Activated naive CD4-positive, alpha-beta T cell treated with anti-CD3 and anti-CD28 coated beads, Interleukin-2, amount 10 ng/mL, durations not matched to agents 7 days and 5 days (primary cell): ENCODE measurements at regions not wholly inside any gene's neighbourhood (a gene's known extent, or its start where the extent isn't known, plus 50 kb on each side); places are given as distances from the start of the nearest gene placed in this dataset.
"Not testable (repeated sequence)": the region's sequence is repeated elsewhere in the genome, so short reads cannot be mapped to it uniquely, and the experiment has no call there.

Experiments
- CTCF ChIA-PET: fragments of 350-600 bp; sonication (Branson Sonifier 250); formaldehyde crosslinking; loops from one replicate; lab custom pipeline; 2021; ENCODE audit warnings: antibody characterized with exemption; lab: Charles Lee
- DNase-seq: peaks from one replicate; pipeline ENCODE4 v3.0.0-alpha.2; 2020
- H3K27ac Mint-ChIP-seq: one replicate; pipeline ENCODE4 v1.8.0; 2021; ENCODE audit warnings: mild to moderate bottlenecking, moderate library complexity, mixed read lengths
- H3K27me3 Mint-ChIP-seq: one replicate; pipeline ENCODE4 v1.8.0; 2021; ENCODE audit warnings: mild to moderate bottlenecking, mixed read lengths
- H3K36me3 Mint-ChIP-seq: one replicate; pipeline ENCODE4 v1.8.0; 2021; ENCODE audit warnings: mixed read lengths
- H3K4me1 Mint-ChIP-seq: one replicate; pipeline ENCODE4 v1.8.0; 2021; ENCODE audit warnings: mixed read lengths
- H3K4me3 Mint-ChIP-seq: one replicate; pipeline ENCODE4 v1.8.0; 2021; ENCODE audit warnings: mild to moderate bottlenecking, moderate library complexity, mixed read lengths
- H3K9me3 Mint-ChIP-seq: one replicate; pipeline ENCODE4 v1.8.0; 2021; ENCODE audit warnings: mixed read lengths

DNA sequence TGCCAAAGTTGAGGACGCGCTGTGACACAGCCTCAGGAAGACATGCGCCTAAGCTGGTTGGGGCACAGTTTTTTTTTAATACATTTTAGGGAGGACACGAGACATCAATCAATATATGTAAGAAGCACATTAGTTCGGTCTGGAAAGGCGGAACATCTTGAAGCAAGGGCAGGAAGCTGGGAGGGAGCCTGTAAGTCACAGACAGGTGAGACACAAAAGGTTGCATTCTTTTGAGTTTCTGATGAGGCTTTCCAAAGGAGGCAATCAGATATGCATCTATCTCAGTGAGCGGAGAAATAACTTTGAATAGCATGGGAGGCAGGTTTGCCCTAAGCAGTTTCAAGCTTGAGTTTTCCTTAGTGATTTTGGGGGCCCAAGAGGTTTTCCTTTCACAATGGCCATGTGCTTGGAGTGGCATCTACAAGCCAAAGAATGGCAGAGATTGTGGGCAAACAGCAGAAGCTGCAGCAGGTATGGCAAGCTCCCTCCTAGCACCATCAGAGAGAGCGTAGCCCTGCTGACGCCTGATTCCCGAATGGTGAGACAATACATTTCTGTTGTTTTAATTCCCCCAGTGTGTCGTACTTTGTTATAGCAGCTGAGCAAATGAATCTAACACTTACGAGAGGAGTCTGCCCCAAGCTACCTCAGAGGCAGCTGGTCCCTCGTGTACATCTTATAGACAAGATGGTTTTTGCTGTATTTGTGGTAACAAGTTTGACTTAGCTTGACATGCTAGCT lies 99.5 kb upstream of the TMTC4 start:
- Mint-ChIP-seq H3K27ac (no peak overlapping the region), H3K27me3 (no peaks in the 10 kb centered on the region)

DNA sequence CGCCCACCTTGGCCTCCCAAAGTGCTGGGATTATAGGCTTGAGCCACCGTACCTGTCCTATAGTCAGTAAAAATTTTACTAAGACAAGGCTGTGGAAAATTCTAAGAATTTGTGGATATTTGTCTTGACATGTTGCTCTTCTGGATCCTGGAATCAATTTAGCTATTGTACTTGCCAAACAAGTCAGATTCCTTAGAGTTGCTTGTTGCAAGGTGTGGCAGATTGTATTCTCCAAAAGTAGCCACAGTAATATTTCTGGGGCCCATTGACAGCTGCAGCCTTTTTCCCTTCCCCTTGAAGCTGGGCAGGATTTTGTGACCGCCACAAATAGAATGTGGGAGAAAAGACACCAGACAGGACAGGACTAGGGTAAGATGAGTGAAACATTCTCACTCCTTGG lies 98.8 kb upstream of the TMTC4 start:
- H3K9me3 Mint-ChIP-seq: no peaks in the 10 kb centered on the region
- CTCF ChIA-PET: no interaction called here
- H3K27ac Mint-ChIP-seq: no peak overlapping the region
- no peaks in the 10 kb centered on the region for H3K27me3 Mint-ChIP-seq
- peaks cover 2% of the 10 kb centered on the region for H3K4me1 Mint-ChIP-seq
- no peaks in the 10 kb centered on the region for H3K36me3 Mint-ChIP-seq
- no peak for DNase-seq
- H3K4me3 Mint-ChIP-seq: no peak overlapping the region

More for the DNA sequence above, 99.5 kb upstream of the TMTC4 start:
- no peak overlapping the region for H3K4me3 Mint-ChIP-seq
- H3K36me3 Mint-ChIP-seq: no peaks in the 10 kb centered on the region
- CTCF ChIA-PET: no interaction called here
- no peaks in the 10 kb centered on the region for H3K9me3 Mint-ChIP-seq
- no peak for DNase-seq
- H3K4me1 Mint-ChIP-seq: peaks cover 2% of the 10 kb centered on the region

DNA sequence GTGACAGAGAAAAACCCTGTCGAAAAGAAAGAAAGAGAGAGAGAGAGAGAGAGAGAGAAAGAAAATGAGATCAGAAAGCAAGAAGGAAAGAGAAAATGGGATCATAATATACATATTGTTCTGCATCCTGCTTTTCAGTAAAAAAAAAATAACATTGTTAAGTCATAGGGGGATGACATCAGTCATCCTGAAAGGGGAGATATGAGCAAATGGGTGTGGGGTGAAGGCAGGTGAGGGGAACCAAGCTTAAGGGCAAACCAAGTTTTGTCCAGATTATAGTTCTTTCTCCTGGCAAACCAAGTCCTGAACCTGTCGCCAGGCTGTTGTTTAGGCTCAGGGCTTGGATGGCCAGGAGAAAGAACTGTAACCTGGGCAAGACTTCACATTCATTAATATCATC lies 92.6 kb upstream of the TMTC4 start:
- CTCF ChIA-PET: no interaction called here
- Mint-ChIP-seq H3K4me3 (no peak overlapping the region), H3K4me1 (no peaks in the 10 kb centered on the region), H3K36me3 (peaks cover 1% of the 10 kb centered on the region), H3K9me3 (peaks cover 2% of the 10 kb centered on the region), H3K27me3 (no peaks in the 10 kb centered on the region), H3K27ac (no peak overlapping the region)
- no peak for DNase-seq

DNA sequence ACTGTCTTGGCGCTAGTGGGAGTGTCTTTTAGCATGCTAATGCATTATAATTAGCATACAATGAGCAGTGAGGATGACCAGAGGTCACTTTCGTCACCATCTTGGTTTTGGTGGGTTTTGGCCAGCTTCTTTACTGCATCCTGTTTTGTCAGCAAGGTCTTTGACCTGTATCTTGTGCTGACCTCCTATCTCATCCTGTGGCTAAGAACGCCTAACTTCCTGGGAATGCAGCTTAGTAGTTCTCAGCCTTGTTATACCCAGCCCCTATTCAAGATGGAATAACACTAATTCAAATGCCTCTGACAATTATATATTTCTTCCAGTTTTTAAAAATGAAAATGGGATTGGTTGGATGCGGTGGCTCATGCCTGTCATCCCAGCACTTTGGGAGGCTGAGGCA lies 92.0 kb upstream of the TMTC4 start:
- H3K27ac Mint-ChIP-seq, CTCF ChIA-PET, H3K9me3 Mint-ChIP-seq, H3K4me1 Mint-ChIP-seq, DNase-seq, H3K27me3 Mint-ChIP-seq, H3K36me3 Mint-ChIP-seq, H3K4me3 Mint-ChIP-seq: not testable (repeated sequence)

GRCh38 chr13:100764937-100765336 lies 90.3 kb upstream of the TMTC4 start:
- Mint-ChIP-seq H3K4me3 (no peak overlapping the region), H3K27ac (no peak overlapping the region), H3K4me1 (no peaks in the 10 kb centered on the region), H3K9me3 (peaks cover 2% of the 10 kb centered on the region), H3K36me3 (peaks cover 1% of the 10 kb centered on the region), H3K27me3 (no peaks in the 10 kb centered on the region)
- CTCF ChIA-PET: no interaction called here
- DNase-seq: no peak

DNA sequence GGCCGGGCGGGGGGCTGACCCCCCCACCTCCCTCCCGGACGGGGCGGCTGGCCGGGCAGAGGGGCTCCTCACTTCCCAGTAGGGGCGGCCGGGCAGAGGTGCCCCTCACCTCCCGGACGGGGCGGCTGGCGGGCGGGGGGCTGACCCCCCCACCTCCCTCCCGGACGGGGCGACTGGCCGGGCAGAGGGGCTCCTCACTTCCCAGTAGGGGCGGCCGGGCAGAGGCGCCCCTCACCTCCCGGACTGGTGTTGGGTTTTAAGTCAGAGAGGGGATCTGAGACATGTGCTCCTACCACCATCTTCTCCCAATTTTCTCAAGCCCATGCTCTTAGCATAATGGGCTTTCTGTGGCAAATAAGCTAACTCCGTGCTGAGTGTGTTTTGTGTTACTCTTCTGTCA lies 87.5 kb upstream of the TMTC4 start:
- not testable (repeated sequence) for H3K27me3 Mint-ChIP-seq, H3K36me3 Mint-ChIP-seq

DNA sequence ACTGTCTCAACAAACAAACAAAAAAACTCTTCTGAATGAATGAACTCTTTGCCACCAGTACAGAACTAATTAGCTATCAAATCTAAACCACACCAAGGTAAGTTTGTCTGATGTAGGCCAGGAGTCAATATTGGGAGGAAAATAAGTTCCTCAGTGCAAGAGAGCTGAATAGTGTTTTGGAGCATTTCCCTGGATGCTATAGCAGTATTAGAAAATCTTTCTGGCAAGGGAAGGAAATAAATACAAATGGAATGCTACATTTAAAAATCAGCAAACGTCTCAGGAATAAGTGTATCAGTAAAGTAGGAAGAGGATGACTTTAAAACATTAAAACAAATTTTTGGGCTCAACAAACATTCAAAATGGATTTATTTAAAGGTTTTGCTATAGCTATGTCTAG lies 81.3 kb upstream of the TMTC4 start:
- H3K36me3 Mint-ChIP-seq: no peaks in the 10 kb centered on the region
- H3K27me3 Mint-ChIP-seq: peaks cover 13% of the 10 kb centered on the region
- H3K4me3 Mint-ChIP-seq: no peak overlapping the region
- DNase-seq: no peak
- CTCF ChIA-PET: no interaction called here
- H3K9me3 Mint-ChIP-seq: no peaks in the 10 kb centered on the region
- H3K27ac Mint-ChIP-seq: no peak overlapping the region
- H3K4me1 Mint-ChIP-seq: no peaks in the 10 kb centered on the region

More for the DNA sequence above, 87.5 kb upstream of the TMTC4 start:
- CTCF ChIA-PET, H3K4me3 Mint-ChIP-seq, H3K9me3 Mint-ChIP-seq, DNase-seq, H3K4me1 Mint-ChIP-seq, H3K27ac Mint-ChIP-seq: not testable (repeated sequence)

GRCh38 chr13:100754459-100754858 lies 79.9 kb upstream of the TMTC4 start:
- CTCF ChIA-PET: no interaction called here
- no peak overlapping the region for H3K27ac Mint-ChIP-seq

GRCh38 chr13:100753376-100753775 lies 78.8 kb upstream of the TMTC4 start:
- DNase-seq: no peak
- no peaks in the 10 kb centered on the region for H3K9me3 Mint-ChIP-seq
- no peak overlapping the region for H3K4me3 Mint-ChIP-seq
- no peaks in the 10 kb centered on the region for H3K36me3 Mint-ChIP-seq
- CTCF ChIA-PET: no interaction called here
- no peak overlapping the region for H3K27ac Mint-ChIP-seq
- H3K27me3 Mint-ChIP-seq: peaks cover 13% of the 10 kb centered on the region
- H3K4me1 Mint-ChIP-seq: no peaks in the 10 kb centered on the region

More at GRCh38 chr13:100754459-100754858, 79.9 kb upstream of the TMTC4 start:
- DNase-seq: no peak
- Mint-ChIP-seq H3K27me3 (peaks cover 13% of the 10 kb centered on the region), H3K4me1 (no peaks in the 10 kb centered on the region), H3K36me3 (no peaks in the 10 kb centered on the region), H3K9me3 (no peaks in the 10 kb centered on the region), H3K4me3 (no peak overlapping the region)

DNA sequence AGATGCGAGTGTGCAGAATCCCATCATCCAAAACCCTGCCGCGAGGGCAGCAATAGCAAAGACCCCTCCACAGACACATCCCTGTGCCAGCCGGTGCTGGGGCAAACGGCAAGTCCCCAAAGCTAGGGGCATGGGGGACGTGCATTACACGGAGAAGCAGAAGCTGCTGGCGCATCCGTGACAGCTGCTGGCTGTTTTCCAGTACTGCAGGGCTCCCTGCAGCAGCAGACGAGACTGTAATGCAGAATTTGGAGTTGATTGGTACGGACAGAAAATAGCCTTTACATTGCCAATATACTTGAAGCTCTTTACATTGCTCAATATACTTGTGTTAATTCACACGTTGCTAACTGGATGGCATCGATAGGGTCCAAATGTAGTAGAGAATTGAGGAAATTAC lies 77.2 kb upstream of the TMTC4 start:
- no peak for DNase-seq
- Mint-ChIP-seq H3K36me3 (no peaks in the 10 kb centered on the region), H3K27me3 (peaks cover 10% of the 10 kb centered on the region), H3K4me3 (no peak overlapping the region), H3K27ac (no peak overlapping the region), H3K4me1 (no peaks in the 10 kb centered on the region), H3K9me3 (no peaks in the 10 kb centered on the region)
- CTCF ChIA-PET: interaction anchor here (0.6 kb wide), 1 partner anchor 31 kb away, joined by 4 read pairs; no protein-coding TSS in a partner anchor

- Mint-ChIP-seq H3K27ac (no peak overlapping the region), H3K27me3 (peaks cover 8% of the 10 kb centered on the region), H3K9me3 (no peaks in the 10 kb centered on the region), H3K4me3 (no peak overlapping the region), H3K36me3 (no peaks in the 10 kb centered on the region), H3K4me1 (no peaks in the 10 kb centered on the region)
- CTCF ChIA-PET: interaction anchor here (1.8 kb wide), 1 partner anchor 25 kb away, joined by 4 read pairs; no protein-coding TSS in a partner anchor
- no peak for DNase-seq
Measured at GRCh38 chr13:100746953-100747683, 72.5 kb upstream of the TMTC4 start.

GRCh38 chr13:100738176-100738855 lies 63.7 kb upstream of the TMTC4 start:
- peaks cover 3% of the 10 kb centered on the region for H3K9me3 Mint-ChIP-seq
- no peak overlapping the region for H3K4me3 Mint-ChIP-seq
- H3K27ac Mint-ChIP-seq: no peak overlapping the region
- CTCF ChIA-PET: no interaction called here
- H3K36me3 Mint-ChIP-seq: no peaks in the 10 kb centered on the region
- H3K27me3 Mint-ChIP-seq: no peaks in the 10 kb centered on the region
- DNase-seq: no peak
- no peaks in the 10 kb centered on the region for H3K4me1 Mint-ChIP-seq

- Mint-ChIP-seq H3K4me3 (no peak overlapping the region), H3K36me3 (no peaks in the 10 kb centered on the region), H3K9me3 (peaks cover 3% of the 10 kb centered on the region), H3K27me3 (no peaks in the 10 kb centered on the region), H3K27ac (no peak overlapping the region), H3K4me1 (no peaks in the 10 kb centered on the region)
- CTCF ChIA-PET: no interaction called here
- no peak for DNase-seq
Measured at GRCh38 chr13:100735494-100735893, 60.9 kb upstream of the TMTC4 start.

- Mint-ChIP-seq H3K4me1 (no peaks in the 10 kb centered on the region), H3K4me3 (no peak overlapping the region), H3K27me3 (no peaks in the 10 kb centered on the region), H3K27ac (no peak overlapping the region), H3K36me3 (no peaks in the 10 kb centered on the region), H3K9me3 (peaks cover 3% of the 10 kb centered on the region)
- DNase-seq: no peak
- CTCF ChIA-PET: interaction anchor here (0.6 to 1.5 kb wide), 2 partner anchors 9 to 1498 kb away, joined by 3 to 5 read pairs; no protein-coding TSS in a partner anchor
Measured at GRCh38 chr13:100734194-100734720, 59.7 kb upstream of the TMTC4 start.
